NT2/D1 (cell line): ENCODE measurements at regions not wholly inside any gene's neighbourhood (a gene's known extent, or its start where the extent isn't known, plus 50 kb on each side); places are given as distances from the start of the nearest gene placed in this dataset.

ENCODE experiments used
- SUZ12 ChIP-seq: IDR thresholded peaks from 2 replicates; pipeline ENCODE4 v1.6.1; 2011; ENCODE audit not compliant: insufficient read length, insufficient read depth; ENCODE audit errors: extremely low read depth
- ZNF274 ChIP-seq: IDR thresholded peaks from 2 replicates; pipeline ENCODE4 v1.6.1; 2011; ENCODE audit warnings: mild to moderate bottlenecking, low read depth, low read length

DNA sequence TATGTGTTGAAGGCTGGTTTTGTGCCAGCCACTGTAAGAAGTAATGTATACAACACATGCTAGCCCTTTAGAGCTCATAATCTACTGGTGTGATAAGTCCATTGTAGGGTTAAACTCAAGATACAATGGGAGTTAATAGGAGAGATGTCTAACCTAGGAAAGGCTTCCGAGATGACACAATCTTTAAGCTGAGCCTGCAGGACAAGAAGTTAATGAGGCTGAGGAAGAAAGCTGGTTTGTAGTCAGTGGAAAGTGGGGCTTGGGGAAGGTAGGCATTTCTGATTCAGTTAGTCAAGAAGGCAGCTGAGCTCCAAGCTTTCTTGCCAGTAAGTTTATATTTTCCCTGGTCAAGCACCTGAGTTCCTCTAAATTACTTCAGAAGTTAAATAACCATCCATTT lies 83.0 kb upstream of the TGFBR2 start:
- TF ChIP-seq SUZ12 (no peak), ZNF274 (no peak)
